HEK293T (cell line): ENCODE measurements at regions not wholly inside any gene's neighbourhood (a gene's known extent, or its start where the extent isn't known, plus 50 kb on each side); places are given as distances from the start of the nearest gene placed in this dataset.

Experiments used
- ARNT ChIP-seq: fragments of 450-650 bp; IDR thresholded peaks from 2 replicates; pipeline ENCODE4 v1.6.1; 2017; ENCODE audit warnings: mild to moderate bottlenecking
- CTBP1 ChIP-seq: fragments of 450-650 bp; IDR thresholded peaks from 2 replicates; pipeline ENCODE4 v1.6.1; 2016; ENCODE audit warnings: borderline replicate concordance
- FOXK2 ChIP-seq: fragments of 450-650 bp; IDR thresholded peaks from 2 replicates; pipeline ENCODE4 v1.6.1; 2016; ENCODE audit warnings: mild to moderate bottlenecking
- FOXM1 ChIP-seq: fragments of 450-650 bp; IDR thresholded peaks from 2 replicates; pipeline ENCODE4 v1.6.1; 2017; ENCODE audit warnings: mild to moderate bottlenecking, borderline replicate concordance
- HDGF ChIP-seq: fragments of 450-650 bp; IDR thresholded peaks from 2 replicates; pipeline ENCODE4 v1.6.1; 2017; ENCODE audit warnings: antibody characterized with exemption, borderline replicate concordance
- L3MBTL2 ChIP-seq: fragments of 450-650 bp; conservative IDR thresholded peaks from 2 replicates; pipeline ENCODE4 v1.6.1; 2016; ENCODE audit warnings: mild to moderate bottlenecking
- NFRKB ChIP-seq: fragments of 450-650 bp; IDR thresholded peaks from 2 replicates; pipeline ENCODE4 v1.6.1; 2016; ENCODE audit warnings: mild to moderate bottlenecking, moderate library complexity

- TF ChIP-seq FOXM1 (no peak), ARNT (no peak), FOXK2 (no peak), HDGF (no peak), NFRKB (no peak), L3MBTL2 (no peak), CTBP1 (no peak)
These were observed 172.5 kb upstream of the MIR17HG start for GRCh38 chr13:91174886-91175501.
